GM10266 (cell line): ENCODE measurements at regions not wholly inside any gene's neighbourhood (a gene's known extent, or its start where the extent isn't known, plus 50 kb on each side); places are given as distances from the start of the nearest gene placed in this dataset.

ENCODE experiments used
- DNase-seq: peaks from one replicate; pipeline ENCODE4 v3.0.0; 2012; ENCODE audit errors: extremely low spot score
- TF ChIP-seq, protein P1 (sequence below): IDR thresholded peaks from 2 replicates; pipeline ENCODE4 v1.5.1; 2012; ENCODE audit warnings: mild to moderate bottlenecking, low read depth; ENCODE audit not compliant: control insufficient read depth, insufficient read depth; ENCODE audit errors: missing control alignments

DNA sequence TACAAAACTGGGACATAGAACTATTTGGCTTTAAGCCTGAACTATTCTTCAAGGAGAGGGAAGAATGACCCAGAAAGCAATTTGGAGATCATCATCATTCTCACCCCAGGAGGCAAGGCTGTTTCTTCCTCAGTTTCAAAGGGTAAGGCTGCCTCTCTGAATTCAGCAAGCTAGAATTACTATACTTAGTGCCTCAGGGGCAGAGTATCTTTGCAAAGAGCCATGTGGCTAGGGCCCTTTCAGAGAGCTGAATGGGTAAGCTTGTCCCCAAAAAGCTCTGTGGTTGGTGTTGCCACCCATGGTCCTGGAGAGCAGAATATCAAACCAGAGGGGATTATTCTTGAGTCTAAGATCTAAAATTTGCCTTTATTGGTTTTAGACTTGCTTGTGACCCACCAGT is 720.3 kb upstream of the ARPP21 start:
- TF ChIP-seq, protein P1, sequence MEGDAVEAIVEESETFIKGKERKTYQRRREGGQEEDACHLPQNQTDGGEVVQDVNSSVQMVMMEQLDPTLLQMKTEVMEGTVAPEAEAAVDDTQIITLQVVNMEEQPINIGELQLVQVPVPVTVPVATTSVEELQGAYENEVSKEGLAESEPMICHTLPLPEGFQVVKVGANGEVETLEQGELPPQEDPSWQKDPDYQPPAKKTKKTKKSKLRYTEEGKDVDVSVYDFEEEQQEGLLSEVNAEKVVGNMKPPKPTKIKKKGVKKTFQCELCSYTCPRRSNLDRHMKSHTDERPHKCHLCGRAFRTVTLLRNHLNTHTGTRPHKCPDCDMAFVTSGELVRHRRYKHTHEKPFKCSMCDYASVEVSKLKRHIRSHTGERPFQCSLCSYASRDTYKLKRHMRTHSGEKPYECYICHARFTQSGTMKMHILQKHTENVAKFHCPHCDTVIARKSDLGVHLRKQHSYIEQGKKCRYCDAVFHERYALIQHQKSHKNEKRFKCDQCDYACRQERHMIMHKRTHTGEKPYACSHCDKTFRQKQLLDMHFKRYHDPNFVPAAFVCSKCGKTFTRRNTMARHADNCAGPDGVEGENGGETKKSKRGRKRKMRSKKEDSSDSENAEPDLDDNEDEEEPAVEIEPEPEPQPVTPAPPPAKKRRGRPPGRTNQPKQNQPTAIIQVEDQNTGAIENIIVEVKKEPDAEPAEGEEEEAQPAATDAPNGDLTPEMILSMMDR = no peak
- no peak for DNase-seq

DNA sequence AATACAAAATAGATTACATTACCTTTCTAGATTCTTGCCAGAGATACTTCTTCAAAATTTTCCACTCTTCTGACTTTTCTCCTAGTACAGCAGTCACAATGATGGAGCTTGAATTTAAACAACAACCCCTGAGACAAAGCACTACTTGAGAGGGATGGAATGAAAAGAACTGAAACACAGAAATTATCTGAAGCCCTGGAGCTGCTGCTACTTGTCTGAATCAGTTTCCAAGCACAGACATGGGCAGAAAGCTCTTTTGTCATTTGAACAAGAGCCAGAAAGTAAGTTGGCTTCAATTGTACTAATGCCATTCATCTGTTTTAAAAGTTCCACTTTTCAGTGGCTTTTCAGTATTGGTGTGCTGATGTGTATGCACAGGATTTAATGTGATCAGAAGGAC is 718.5 kb upstream of the ARPP21 start:
- DNase-seq = no peak
- TF ChIP-seq, protein P1 = no peak

GRCh38 chr3:34924961-34925360 is 714.4 kb upstream of the ARPP21 start:
- no peak for DNase-seq
- TF ChIP-seq, protein P1 = no peak

DNA sequence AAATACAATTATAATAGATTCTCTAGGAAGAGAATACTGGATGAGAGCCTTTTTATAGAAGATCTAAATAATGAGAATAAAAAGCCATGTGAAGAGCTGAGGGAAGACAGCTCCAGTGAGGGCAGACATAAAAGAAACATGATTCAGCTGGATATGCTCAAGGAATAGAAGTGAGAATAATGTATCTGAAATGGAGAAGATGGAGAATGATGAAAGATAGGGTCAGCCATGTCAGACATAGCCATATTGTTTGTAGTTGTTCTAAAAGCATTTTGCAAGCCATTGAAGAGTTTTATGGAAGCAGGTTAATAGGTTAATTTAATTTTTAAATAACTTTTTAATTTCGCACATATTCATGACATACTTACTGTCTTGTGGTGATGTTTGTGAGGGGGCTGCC is 713.5 kb upstream of the ARPP21 start:
- TF ChIP-seq, protein P1 = no peak
- no peak for DNase-seq

- TF ChIP-seq, protein P1 = no peak
- DNase-seq = no peak
Measured at GRCh38 chr3:34929036-34929435, 710.3 kb upstream of the ARPP21 start.

GRCh38 chr3:34934660-34935059 is 704.7 kb upstream of the ARPP21 start:
- DNase-seq = no peak
- TF ChIP-seq, protein P1 = no peak

GRCh38 chr3:34938784-34939183 is 700.5 kb upstream of the ARPP21 start:
- DNase-seq = no peak
- TF ChIP-seq, protein P1 = no peak
